Lung (tissue), 11 donors: ENCODE measurements at regions not wholly inside any gene's neighbourhood (a gene's known extent, or its start where the extent isn't known, plus 50 kb on each side); places are given as distances from the start of the nearest gene placed in this dataset.

Experiments
- ATAC-seq: fragments of 200-7000 bp; cut with Tn5 transposase; one replicate; pipeline ENCODE4 v1.9.1; 2020; ENCODE audit warnings: moderate number of reproducible peaks; ENCODE audit not compliant: insufficient read depth, low FRiP score
- DNase-seq, 3 donors: peaks; one replicate each; pipeline ENCODE4 v3.0.0-alpha.2; 2013 to 2017
- H3K27ac ChIP-seq, 2 donors: one replicate each; pipeline ENCODE4 v1.5.1; 2013; ENCODE audit warnings: mild to moderate bottlenecking in 2 of 2, moderate library complexity in 2 of 2, control low read depth in 1 of 2, inconsistent platforms in 1 of 2, low read depth in 1 of 2, low read length in 1 of 2
- H3K27me3 ChIP-seq, 3 donors: one replicate each; pipeline ENCODE4 v1.5.1; 2013; ENCODE audit warnings: low read length in 2 of 3; ENCODE audit not compliant: control insufficient read depth in 3 of 3, insufficient read depth in 3 of 3
- H3K36me3 ChIP-seq, 4 donors: one replicate each; pipeline ENCODE4 v1.5.1; 2013; ENCODE audit warnings: low read length in 4 of 4, mild to moderate bottlenecking in 1 of 4, moderate library complexity in 1 of 4; ENCODE audit not compliant: control insufficient read depth in 4 of 4, insufficient read depth in 4 of 4
- H3K4me1 ChIP-seq, 5 donors: one replicate each; pipeline ENCODE4 v1.5.1; 2013; ENCODE audit warnings: low read length in 5 of 5, mild to moderate bottlenecking in 2 of 5, moderate library complexity in 1 of 5; ENCODE audit not compliant: control insufficient read depth in 5 of 5, insufficient read depth in 5 of 5
- H3K4me3 ChIP-seq: one replicate; pipeline ENCODE4 v1.5.1; 2013; ENCODE audit warnings: mild to moderate bottlenecking, control low read depth, moderate library complexity
- H3K9ac ChIP-seq, 2 donors: one replicate each; pipeline ENCODE4 v1.5.1; 2013; ENCODE audit warnings: low read length in 2 of 2, control low read depth in 1 of 2; ENCODE audit not compliant: insufficient read depth in 1 of 2
- H3K9me3 ChIP-seq, 4 donors: one replicate each; pipeline ENCODE4 v1.5.1; 2013; ENCODE audit warnings: low read length in 3 of 4, mild to moderate bottlenecking in 1 of 4, moderate library complexity in 1 of 4; ENCODE audit not compliant: control insufficient read depth in 4 of 4, insufficient read depth in 3 of 4
- CTCF ChIP-seq: IDR thresholded peaks from 2 replicates; pipeline ENCODE4 v1.5.1; 2012; ENCODE audit warnings: mild to moderate bottlenecking; ENCODE audit errors: control extremely low read depth, extremely low read depth
- WGBS, 2 donors: extraction: QIAGEN DNeasy Blood & Tissue Kit; methylation state at CpG; one replicate each; pipeline ENCODE4 v1.1.7; 2013; 5-methylcytosine and 5-hydroxymethylcytosine counted together
- donor health status: control.
- donor health status: control.
- donor health status: Bipolar disorder and iron deficiency.
- donor health status: healthy.
- donor health status: DM: yes; HTN: yes; CAD: no.

- ATAC-seq: no peak
- no peaks in the 10 kb centered on the region for H3K36me3 ChIP-seq
- H3K9ac ChIP-seq: no peak overlapping the region
- TF ChIP-seq CTCF: no peak
- H3K27me3 ChIP-seq: no peaks in the 10 kb centered on the region
- H3K4me1 ChIP-seq: no peaks in the 10 kb centered on the region
- no peak for DNase-seq
- H3K4me3 ChIP-seq: no peak overlapping the region
- no peaks in the 10 kb centered on the region for H3K9me3 ChIP-seq
- H3K27ac ChIP-seq: no peak overlapping the region
Measured at GRCh38 chr4:27843776-27844175, 983.1 kb downstream of the STIM2 start.

- DNase-seq (no peak), ATAC-seq (no peak)
- WGBS, 2 donors: 90 to 99% methylated on average over 2 of the region's 2 CpGs
- no peak overlapping the region for H3K4me3 ChIP-seq
- no peak for TF ChIP-seq CTCF
- H3K27ac ChIP-seq: no peak overlapping the region
- H3K36me3 ChIP-seq: no peaks in the 10 kb centered on the region
- no peaks in the 10 kb centered on the region for H3K9me3 ChIP-seq
- no peaks in the 10 kb centered on the region for H3K4me1 ChIP-seq
- H3K27me3 ChIP-seq: no peaks in the 10 kb centered on the region
- no peak overlapping the region for H3K9ac ChIP-seq
Measured at GRCh38 chr4:27844376-27844775, 983.7 kb downstream of the STIM2 start.

GRCh38 chr4:27846951-27847350 is 986.3 kb downstream of the STIM2 start:
- no peaks in the 10 kb centered on the region for H3K9me3 ChIP-seq
- ATAC-seq (no peak), DNase-seq (no peak)
- no peak overlapping the region for H3K9ac ChIP-seq
- no peak for TF ChIP-seq CTCF
- 85 to 95% methylated on average over 1 of the region's 1 CpG for WGBS, 2 donors
- H3K27ac ChIP-seq: no peak overlapping the region
- H3K4me3 ChIP-seq: no peak overlapping the region
- no peaks in the 10 kb centered on the region for H3K4me1 ChIP-seq
- no peaks in the 10 kb centered on the region for H3K27me3 ChIP-seq
- no peaks in the 10 kb centered on the region for H3K36me3 ChIP-seq

- H3K4me3 ChIP-seq: no peak overlapping the region
- TF ChIP-seq CTCF: no peak
- DNase-seq (peak in 2 of 3 donors; percentile 12 to 24), ATAC-seq (peak; percentile 34)
- H3K9ac ChIP-seq: no peak overlapping the region
- no peaks in the 10 kb centered on the region for H3K9me3 ChIP-seq
- 53 to 59% methylated on average over 1 of the region's 1 CpG for WGBS, 2 donors
- no peaks in the 10 kb centered on the region for H3K4me1 ChIP-seq
- H3K27ac ChIP-seq: no peak overlapping the region
- no peaks in the 10 kb centered on the region for H3K36me3 ChIP-seq
- no peaks in the 10 kb centered on the region for H3K27me3 ChIP-seq
Measured at GRCh38 chr4:27861381-27861787, 1000.7 kb downstream of the STIM2 start.
